Stimulated activated CD4-positive, alpha-beta T cell treated with anti-CD3 and anti-CD28 coated beads, Interleukin-15, amount 100 ng/mL, for 48 hours (primary cell): ENCODE measurements at regions not wholly inside any gene's neighbourhood (a gene's known extent, or its start where the extent isn't known, plus 50 kb on each side); places are given as distances from the start of the nearest gene placed in this dataset.

Experiments used
- DNase-seq, 2 donors: peaks; one replicate each; pipeline ENCODE4 v3.0.0-alpha.2; 2020; ENCODE audit warnings: low read depth in 2 of 2

GRCh38 chr1:229059671-229060539 lies 211.0 kb upstream of the RAB4A start:
- DNase-seq, result no peak

GRCh38 chr1:229062135-229062534 lies 208.8 kb upstream of the RAB4A start:
- no peak for DNase-seq

DNA sequence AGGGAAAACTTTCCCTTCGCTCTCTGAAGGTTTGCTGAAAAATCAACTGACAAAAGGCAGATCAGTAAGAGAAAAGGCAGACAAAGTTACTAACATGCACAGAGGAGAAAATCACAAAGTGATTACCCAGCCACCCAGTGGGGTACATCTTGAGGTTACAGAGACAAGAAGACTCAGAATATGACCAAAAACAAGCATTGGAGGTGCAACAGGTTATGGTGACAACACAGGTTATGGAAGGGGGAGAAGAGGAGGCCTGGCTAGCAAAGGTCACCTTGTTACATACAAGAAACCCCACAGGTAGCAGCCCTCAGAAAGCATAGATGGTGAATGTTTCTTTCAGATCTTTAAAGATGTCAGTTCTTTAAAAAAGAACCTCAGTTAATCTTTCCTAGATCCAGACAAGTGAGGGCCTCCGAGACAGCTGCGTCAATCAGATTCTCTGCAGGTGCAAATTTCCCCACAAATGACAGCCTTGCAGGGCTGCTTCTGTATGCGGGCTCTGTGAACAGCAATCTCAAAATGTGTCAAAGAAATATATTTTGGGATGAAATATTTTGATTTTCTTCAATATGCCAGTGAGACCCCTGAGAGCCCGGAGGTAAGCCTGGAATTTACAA lies 207.6 kb upstream of the RAB4A start:
- no peak for DNase-seq

- no peak for DNase-seq
Measured at GRCh38 chr1:229064320-229065168, 206.4 kb upstream of the RAB4A start.

GRCh38 chr1:229065613-229066012 lies 205.3 kb upstream of the RAB4A start:
- no peak for DNase-seq

DNA sequence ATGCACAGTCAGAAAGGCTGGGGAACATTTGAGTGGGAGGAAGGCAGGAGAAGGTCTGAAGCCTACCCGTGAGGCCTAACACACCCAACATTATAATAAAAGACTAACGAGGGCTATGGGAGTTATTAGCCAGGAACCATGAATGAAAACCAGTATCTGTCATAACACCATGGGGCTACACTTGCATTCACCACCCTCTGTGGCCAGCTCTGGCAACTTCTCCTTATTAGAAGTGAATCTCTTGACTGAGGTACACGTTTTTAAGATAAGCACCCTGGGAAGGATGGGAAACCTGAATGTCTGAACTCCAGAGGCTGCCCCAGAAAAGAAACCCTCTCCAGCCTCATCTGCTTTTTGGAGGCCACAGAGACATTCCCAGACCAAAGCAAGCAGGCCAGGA lies 204.3 kb upstream of the RAB4A start:
- no peak for DNase-seq

DNA sequence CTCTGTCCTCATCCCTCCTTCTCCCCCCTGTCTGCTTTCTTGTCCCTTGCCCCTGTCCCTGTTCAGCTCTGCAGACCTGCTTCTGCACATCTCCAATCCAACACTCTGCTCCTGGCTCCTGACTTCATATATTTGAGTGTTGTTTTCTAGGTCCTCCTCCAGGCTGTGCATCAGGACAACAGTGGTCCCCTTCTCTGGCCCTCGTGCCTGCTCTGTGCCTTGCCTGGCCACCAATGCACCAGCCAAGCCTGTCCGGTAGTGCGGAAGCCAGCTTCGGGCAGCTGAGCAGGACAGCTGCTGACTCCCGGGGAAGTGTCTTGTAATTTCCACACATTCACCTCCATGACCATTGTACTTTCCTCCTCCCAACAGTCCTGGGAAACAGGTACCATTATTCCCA lies 203.4 kb upstream of the RAB4A start:
- DNase-seq, result no peak

DNA sequence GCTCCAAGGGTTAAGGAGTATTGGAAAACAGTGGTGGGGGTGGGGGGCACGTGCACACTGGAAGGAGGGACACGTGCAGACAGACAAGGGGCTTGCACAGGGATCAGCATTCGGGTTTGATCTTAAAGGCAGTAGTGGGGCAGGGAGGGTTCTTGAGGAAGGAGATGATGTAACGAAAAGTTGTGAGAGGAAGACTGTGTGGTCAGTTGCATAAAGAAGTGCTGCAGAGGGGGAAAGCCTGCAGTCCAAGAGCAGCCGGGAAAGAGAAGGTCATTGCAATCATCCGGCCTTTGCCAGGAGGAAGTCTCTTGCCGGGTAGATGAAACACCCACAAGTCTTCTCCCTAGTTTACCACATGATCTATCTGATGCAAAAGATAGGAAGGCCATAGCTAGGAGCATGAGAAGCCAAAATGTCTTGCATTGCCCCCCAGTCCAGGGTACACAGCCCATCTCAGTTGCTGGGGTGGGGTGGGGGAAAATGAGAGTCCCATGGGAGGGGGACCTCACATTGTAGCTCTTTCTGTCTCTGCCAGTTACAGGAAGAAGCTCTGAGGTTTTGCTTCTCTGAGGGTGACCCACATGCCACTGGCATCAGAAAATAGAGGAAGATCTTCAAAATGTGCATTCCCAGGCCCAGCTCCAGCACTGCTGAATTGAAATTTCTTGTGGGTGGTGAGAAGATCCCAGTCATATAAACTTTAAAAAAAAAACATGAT lies 202.5 kb upstream of the RAB4A start:
- DNase-seq, result no peak

GRCh38 chr1:229069176-229069575 lies 201.7 kb upstream of the RAB4A start:
- DNase-seq, result no peak

- DNase-seq, result no peak
Measured at GRCh38 chr1:229070168-229070567, 200.7 kb upstream of the RAB4A start.

DNA sequence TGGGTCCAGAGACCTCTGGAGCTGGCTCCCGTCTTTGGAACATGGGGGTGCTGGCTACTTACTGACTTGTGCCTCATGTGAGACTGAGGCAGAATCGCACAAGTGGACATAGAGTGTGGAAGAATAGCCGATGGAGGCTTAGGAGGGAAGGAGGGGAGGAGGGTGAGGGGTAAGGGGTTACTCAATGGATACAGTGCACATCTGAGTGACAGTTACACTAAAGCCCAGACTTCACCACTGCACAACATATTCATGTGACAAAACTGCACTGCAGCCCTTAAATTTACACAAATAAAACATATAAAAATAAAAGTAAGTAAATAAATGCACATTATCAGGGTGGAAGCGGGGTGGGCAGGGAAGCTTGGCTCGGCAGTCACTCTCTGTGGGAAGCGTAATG lies 197.7 kb upstream of the RAB4A start:
- no peak for DNase-seq

GRCh38 chr1:229075217-229075616 lies 195.7 kb upstream of the RAB4A start:
- no peak for DNase-seq

DNA sequence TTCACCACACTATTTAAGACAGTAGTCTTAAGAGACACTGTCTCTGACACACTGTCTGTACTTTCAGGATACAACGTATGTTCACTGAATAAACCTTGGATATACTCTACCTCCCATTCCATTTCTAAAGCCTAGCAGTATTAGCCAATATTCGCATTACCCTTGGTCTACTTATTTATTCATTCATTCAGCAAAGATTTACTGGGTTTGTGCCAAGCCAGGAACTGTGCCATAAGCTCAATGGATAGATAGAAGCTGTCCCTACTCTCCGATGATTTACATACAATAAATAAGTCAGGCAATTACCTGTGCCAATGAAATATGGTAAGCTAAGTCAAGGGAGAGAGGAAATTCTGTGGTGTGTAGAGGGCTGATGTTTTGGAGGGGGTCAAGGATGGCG lies 195.2 kb upstream of the RAB4A start:
- no peak for DNase-seq

GRCh38 chr1:229076195-229076594 lies 194.7 kb upstream of the RAB4A start:
- DNase-seq, result no peak

- DNase-seq, result no peak
Measured at GRCh38 chr1:229079016-229079595, 191.8 kb upstream of the RAB4A start.

GRCh38 chr1:229080361-229080760 lies 190.6 kb upstream of the RAB4A start:
- DNase-seq, result no peak

- DNase-seq, result no peak
Measured at GRCh38 chr1:229085291-229085690, 185.6 kb upstream of the RAB4A start.

DNA sequence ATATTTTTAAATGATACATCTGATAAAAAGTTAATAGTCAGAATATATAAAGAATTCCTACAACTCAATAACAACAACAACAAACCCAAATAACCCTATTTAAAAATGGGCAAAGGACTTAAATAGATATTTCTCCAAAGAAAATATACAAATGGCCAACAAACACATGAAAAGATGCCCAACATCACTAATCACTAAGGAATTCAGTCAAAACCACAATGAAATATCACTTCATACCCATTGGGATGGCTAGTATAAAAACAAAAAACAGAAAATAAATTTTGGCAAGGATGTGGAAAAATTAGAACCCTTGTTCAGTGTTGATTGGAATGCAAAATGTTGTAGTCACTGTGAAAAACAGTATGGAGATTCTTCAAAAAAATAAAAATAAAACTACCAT lies 184.8 kb upstream of the RAB4A start:
- no peak for DNase-seq

DNA sequence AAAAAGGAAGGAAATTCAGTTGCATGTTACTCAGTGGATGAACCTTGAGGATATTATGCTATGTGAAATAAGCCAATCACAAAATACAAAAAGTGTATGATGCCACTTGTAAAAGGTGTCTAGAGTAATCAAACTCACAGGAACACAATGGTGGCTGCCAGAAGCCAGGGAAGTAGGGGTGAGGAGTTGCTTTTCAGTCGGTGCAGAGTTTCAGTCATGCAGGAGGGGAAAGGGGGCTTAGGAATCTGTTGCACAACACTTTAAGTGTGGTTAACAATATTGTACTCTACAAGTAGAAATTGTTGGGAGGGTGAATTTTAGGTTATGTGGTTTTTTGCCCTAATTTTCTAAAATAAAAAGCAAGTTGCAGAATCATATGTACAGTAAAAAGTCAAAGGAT lies 184.2 kb upstream of the RAB4A start:
- no peak for DNase-seq

DNA sequence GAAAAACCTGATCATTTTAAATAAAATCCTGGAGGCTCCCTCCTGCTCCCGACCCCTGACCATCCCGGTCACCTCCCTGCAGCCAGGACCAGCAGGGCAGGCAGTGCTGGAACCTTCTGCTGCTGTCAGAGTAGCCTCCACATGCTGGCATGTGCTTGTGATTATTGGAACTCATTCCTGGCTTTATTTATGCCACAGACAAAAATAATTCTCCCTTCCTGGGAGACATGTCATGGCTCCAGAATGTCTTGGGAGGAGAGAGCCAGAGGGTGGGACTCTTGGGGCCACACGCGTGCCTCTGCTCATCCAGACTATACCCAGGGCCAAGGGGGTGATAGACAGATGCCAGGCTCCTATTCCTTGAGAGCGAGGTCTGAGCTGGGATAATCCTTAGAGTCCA lies 183.6 kb upstream of the RAB4A start:
- no peak for DNase-seq

GRCh38 chr1:229087906-229088305 lies 183.0 kb upstream of the RAB4A start:
- DNase-seq, result no peak

DNA sequence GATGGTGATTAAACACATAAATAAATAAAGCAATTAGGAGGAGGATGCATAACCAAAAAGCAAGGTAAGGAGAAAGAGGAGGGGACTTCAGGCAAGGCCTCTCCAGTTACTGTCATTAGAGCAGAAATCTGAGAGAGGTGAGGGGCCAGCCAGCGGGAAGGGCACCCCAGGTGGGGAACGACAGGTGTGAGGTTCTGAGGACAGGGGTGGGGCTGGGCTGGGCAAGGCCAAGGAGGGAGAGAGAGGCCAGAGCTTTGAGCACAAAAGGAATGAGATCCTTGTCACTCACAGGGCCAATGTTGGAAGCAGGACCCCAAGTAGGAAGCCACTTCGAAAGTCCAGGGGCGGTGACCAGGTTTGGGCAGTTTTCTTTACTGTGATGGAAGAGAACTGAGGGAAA lies 182.2 kb upstream of the RAB4A start:
- DNase-seq, result no peak
